ENCODE measurements at regions not wholly inside any gene's neighbourhood (a gene's known extent, or its start where the extent isn't known, plus 50 kb on each side); places are given as distances from the start of the nearest gene placed in this dataset.
"Not testable (repeated sequence)": the region's sequence is repeated elsewhere in the genome, so short reads cannot be mapped to it uniquely, and the experiment has no call there.

- peak in 1 of 3 experiments; percentile 22 for DNase-seq
These were observed 256.4 kb upstream of the IRX1 start for GRCh38 chr5:3339092-3339797.

GRCh38 chr5:3337812-3338541, 257.7 kb upstream of the IRX1 start:
- DNase-seq, result no peak

- DNase-seq, result no peak
These were observed 259.0 kb upstream of the IRX1 start for GRCh38 chr5:3336666-3337065.

GRCh38 chr5:3335301-3335700, 260.3 kb upstream of the IRX1 start:
- DNase-seq, result no peak

GRCh38 chr5:3333836-3334235, 261.8 kb upstream of the IRX1 start:
- DNase-seq, result no peak

- DNase-seq, result no peak
These were observed 262.5 kb upstream of the IRX1 start for GRCh38 chr5:3333105-3333504.

- DNase-seq, result no peak
These were observed 263.8 kb upstream of the IRX1 start for GRCh38 chr5:3331819-3332218.

GRCh38 chr5:3330442-3330841, 265.2 kb upstream of the IRX1 start:
- no peak for DNase-seq

GRCh38 chr5:3329427-3329826, 266.2 kb upstream of the IRX1 start:
- no peak for DNase-seq

GRCh38 chr5:3326841-3327232, 268.8 kb upstream of the IRX1 start:
- no peak for DNase-seq

GRCh38 chr5:3325972-3326840, 269.4 kb upstream of the IRX1 start:
- DNase-seq, result peak in 2 of 3 experiments; percentile 37 to 52

GRCh38 chr5:3325201-3325971, 270.2 kb upstream of the IRX1 start:
- DNase-seq, result peak; percentile 28 to 63 (median 37)

- no peak for DNase-seq
These were observed 271.1 kb upstream of the IRX1 start for GRCh38 chr5:3324421-3325101.

GRCh38 chr5:3323966-3324365, 271.7 kb upstream of the IRX1 start:
- DNase-seq, result not testable (repeated sequence)

GRCh38 chr5:3323144-3323543, 272.5 kb upstream of the IRX1 start:
- DNase-seq, result no peak

- no peak for DNase-seq
These were observed 273.0 kb upstream of the IRX1 start for GRCh38 chr5:3322642-3323041.

GRCh38 chr5:3321923-3322322, 273.7 kb upstream of the IRX1 start:
- no peak for DNase-seq

GRCh38 chr5:3321119-3321760, 274.4 kb upstream of the IRX1 start:
- no peak for DNase-seq

- DNase-seq, result no peak
These were observed 275.2 kb upstream of the IRX1 start for GRCh38 chr5:3320317-3320875.

GRCh38 chr5:3317051-3317795, 278.4 kb upstream of the IRX1 start:
- DNase-seq, result no peak

GRCh38 chr5:3313569-3313968, 282.1 kb upstream of the IRX1 start:
- DNase-seq, result no peak

Data from NCI-H1417 (cell line).